Middle frontal gyrus (tissue), 1 donor: ENCODE measurements at regions not wholly inside any gene's neighbourhood (a gene's known extent, or its start where the extent isn't known, plus 50 kb on each side); places are given as distances from the start of the nearest gene placed in this dataset.
"Not testable (repeated sequence)": the region's sequence is repeated elsewhere in the genome, so short reads cannot be mapped to it uniquely, and the experiment has no call there.

Source experiments
- DNase-seq: peaks from one replicate; pipeline ENCODE4 v3.0.0-alpha.2; 2015; ENCODE audit warnings: low spot score; ENCODE audit errors: extremely low spot score

DNA sequence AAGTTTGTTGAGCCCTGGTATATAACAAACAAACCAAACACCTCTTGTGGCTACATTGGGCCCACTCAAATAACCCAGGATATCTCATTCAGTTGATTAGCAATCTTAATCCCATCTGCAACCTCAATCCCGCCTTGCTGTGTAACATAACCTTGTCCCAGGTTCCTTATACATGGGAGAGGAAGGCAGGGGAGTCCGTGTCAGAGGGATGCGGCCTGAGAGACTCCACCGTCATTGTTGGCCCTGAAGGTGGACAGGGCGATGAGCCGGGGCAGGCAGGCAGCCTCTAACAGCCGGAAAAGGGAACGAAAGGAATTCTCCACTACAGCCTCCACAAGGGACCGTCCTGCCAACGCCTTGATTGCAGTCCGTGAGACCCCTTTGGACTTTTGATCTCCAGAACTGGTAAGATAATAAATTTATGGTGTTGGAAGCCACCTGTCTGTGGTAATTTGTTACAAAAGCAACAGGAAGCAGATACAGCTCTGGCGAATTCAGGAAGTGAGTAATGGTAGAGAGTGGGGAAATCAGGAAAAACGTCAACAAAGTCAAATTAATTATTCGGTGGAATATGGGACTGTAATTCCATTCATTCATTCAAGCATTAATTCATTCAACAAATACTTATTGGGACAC lies 124.5 kb upstream of the SALL4 start:
- no peak for DNase-seq

DNA sequence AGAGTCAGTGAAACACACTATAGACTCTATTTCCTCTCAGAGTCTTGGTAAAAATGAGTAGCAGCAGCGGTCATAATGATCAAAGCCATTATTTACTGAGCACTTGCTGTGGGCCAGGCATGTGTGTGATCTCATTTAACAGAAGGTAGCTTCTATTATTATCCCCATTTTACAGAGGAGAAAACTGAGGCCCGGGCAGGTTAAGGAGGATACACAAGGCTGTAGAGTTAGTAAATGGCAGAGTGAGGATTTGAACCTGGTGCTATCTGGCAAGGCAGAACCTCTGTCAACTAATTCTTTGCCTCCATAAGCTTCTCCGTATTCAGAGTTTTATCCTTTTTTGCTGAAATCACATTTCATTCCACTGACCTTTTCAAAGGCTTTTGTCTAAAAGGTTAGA lies 122.2 kb upstream of the SALL4 start:
- DNase-seq: no peak

DNA sequence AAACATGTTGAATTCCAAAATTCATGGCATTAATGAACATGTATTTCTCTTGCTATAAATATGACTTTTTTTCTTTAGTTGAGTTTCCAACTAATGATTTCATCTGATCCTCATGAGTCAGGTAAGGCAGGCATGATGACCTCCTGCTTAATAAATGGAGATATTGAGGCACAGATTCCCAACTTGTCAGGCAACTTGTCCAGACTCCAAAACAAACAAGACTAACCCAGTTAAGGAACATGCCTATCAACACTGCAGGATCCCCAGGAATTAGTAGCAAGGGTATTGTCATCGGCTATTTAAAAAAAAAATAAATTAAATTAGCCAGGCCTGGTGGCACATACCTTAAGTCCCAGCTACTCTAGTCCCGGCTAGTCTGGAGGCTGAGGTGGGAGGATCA lies 121.3 kb upstream of the SALL4 start:
- no peak for DNase-seq

GRCh38 chr20:51922812-51923211 lies 120.5 kb upstream of the SALL4 start:
- DNase-seq: not testable (repeated sequence)

DNA sequence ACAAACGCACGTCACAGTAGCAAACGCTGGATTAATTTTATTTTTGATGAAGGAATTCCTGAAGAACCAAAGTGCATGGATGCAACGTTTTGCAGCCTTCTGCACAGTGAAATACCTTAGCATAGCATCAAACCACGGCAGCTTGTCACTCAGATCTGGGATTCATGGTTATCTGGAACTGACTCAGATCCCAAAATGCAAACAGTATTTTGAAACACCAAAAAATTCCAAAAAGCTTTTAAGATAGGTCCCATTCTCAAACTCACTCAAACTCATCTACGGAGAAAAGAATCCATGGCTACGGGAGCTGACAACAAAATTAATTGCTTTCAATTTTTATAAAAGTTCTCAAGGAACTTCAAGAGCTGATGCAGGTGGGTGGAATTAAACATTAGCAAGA lies 116.2 kb upstream of the SALL4 start:
- no peak for DNase-seq

DNA sequence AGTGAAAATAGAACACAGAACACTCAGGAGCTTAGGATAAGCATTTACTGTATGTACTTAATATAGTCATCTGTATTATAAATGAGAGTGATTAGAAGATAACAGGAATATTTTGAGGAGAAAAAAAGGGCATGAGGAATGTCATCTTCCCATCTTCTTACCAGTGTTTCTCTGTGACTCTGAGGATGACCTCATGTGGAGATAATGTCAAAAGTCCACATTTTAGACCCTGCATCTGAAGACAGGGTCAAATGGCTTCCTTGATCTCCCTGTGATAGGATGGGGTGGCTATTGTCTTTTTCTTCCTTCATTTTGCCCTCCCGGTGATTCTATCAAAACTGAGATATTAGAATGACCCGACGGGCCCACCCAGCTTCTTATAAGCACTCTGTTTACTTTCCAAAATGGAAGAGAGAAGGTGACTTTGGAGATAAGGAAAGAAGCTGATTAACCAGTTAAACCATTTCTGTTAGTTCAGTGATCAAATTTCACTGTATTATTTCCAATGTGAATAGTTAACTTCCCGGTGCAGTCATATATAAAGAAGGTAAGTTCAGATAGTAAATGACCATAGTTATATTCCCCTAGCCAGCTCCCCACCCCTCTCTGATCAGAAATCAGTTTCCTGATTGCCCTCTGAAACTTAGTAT lies 115.7 kb upstream of the SALL4 start:
- no peak for DNase-seq

DNA sequence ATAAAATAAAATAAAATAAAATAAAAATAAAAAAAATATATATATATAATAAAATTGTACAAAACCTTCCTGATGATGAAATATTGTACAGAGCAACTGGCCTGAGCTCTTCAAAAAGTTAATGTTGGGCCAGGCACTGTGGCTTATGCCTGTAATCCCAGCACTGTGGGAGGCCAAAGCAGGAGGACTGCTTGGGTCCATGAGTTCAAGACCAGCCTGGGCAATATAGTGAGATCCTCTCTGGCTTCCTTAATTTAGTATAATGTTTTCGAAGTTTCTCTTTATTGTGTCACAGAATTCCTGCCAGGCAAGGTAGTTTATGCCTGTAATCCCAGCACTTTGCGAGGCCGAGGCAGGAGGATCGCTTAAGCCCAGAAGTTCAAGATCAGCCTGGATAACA lies 113.9 kb upstream of the SALL4 start:
- DNase-seq: no peak

GRCh38 chr20:51914758-51915157 lies 112.4 kb upstream of the SALL4 start:
- DNase-seq: no peak

DNA sequence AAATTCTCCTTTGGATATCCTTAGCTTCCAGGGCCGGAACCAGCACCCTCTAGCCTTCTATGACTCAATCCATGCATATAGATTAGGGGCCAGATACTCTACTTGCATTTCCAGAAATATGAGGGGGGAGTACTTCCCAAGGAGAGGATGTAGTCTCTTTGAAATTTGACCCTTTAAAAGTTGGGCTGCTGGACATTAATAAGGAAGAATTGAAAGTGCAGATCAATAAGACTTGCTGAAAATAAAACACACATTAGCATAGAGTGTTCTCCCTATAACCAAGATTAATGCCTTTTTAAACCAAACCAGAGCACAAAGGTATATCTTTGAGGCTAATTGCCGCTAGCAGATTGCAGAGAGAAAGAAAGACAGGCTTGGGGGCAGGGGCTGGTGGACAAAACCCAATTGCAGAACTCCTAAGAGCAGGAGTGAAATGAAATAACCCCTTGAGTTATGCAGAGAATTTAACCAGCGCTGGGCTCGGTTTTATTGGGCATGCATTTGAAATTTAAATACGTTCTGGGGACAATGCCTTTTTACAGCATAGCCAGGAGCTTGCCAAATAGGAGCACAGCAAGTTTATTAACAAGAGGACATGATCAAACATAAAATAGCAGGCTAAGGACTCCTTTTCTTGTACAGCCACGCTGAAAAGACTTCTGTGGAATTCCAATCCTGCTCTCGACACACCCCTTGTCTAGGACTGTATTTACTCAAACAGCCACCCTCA lies 108.2 kb upstream of the SALL4 start:
- no peak for DNase-seq

GRCh38 chr20:51906679-51907078 lies 104.4 kb upstream of the SALL4 start:
- DNase-seq: no peak

DNA sequence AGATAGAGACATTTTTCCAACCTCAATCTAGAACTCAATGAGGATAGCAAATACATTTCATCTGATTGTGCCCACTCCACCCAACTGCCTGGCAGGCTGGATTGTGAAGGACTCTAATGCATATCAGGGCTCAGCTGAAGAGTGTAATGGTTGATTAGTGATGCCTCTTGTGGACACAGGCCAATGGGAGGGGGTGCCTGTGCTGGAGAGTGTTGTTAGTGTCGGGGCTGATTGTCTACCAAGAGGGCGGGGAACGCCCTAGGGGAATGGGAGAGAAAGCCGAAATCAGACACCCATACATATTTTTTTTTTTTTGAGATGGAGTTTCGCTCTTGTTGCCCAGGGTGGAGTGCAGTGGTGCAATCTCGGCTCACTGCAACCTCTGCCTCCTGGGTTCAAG lies 103.7 kb upstream of the SALL4 start:
- DNase-seq: no peak

GRCh38 chr20:51902933-51903332 lies 100.6 kb upstream of the SALL4 start:
- DNase-seq: no peak

DNA sequence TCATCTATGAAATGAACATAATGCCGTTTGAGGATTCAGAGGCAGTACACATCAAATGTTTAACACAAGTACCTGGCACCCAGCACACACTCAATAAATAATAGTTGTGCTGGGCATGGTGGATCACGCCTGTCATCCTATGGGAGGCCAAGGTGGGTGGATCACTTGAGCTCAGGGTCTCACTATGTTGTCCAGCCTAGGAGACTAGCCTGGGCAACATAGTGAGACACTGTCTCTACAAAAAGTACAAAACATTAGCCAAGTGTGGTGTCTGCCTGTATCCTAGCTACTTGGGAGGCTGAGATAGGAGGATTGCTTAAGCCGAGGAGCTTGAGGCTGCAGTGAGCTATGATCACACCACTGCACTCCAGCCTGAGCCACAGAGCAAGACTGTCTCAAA lies 98.1 kb upstream of the SALL4 start:
- DNase-seq: no peak

DNA sequence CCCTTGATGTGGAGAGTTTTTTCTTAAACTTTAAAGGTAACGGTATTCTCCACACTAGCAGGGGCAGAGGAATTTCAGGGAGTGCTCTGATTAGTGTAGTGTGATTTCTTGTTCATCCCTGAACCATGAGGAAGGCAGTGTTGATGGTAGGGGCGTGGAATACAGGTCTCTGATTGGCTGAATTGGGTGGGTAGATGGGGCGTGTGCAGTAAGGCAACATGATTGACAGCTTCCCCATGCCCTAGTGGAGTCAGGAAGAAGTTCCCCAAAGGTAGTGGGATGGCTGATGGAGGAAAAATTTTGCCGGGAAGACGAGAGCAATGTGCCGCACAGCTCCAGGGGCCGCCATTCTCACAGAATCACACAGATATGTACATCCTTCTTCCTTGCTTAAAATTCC lies 97.4 kb upstream of the SALL4 start:
- DNase-seq: no peak

DNA sequence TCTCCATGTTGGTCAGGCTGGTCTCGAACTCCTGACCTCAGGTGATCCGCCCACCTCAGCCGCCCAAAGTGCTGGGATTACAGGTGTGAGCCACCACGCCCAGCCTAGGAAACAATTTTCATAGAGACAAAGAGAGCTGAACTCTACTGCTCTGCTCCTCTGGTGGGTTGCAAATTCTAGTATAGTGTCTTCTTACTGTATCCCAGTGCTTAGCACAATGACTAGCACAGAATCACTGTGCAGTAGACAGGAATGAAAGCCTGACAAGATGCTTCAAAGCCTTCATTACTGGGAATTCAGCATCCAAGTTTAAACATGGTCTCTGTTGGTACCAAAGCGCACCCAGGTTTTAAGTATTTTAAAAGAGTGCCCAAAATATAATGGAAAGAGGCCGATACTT lies 96.5 kb upstream of the SALL4 start:
- DNase-seq: no peak

- no peak for DNase-seq
These were observed 92.3 kb upstream of the SALL4 start for GRCh38 chr20:51894619-51895018.

DNA sequence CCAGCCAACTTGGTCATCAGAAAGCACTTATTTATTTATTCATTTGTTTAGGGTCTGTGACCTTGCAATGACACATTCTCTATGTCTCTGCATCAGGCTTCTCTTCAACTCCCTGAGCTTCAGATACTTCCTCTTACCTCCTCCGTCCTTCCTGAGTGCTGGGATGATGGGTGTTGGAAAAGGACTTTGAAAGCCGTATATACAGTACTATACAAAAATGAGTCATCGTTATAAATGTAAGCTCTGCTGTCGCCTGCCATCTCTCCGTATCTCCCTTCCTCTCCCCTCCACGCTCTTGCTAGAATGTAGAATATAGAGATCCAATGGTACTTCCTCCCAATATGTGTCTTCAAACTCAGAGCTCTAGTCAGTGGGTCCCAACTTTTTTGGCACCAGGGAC lies 91.9 kb upstream of the SALL4 start:
- DNase-seq: no peak

DNA sequence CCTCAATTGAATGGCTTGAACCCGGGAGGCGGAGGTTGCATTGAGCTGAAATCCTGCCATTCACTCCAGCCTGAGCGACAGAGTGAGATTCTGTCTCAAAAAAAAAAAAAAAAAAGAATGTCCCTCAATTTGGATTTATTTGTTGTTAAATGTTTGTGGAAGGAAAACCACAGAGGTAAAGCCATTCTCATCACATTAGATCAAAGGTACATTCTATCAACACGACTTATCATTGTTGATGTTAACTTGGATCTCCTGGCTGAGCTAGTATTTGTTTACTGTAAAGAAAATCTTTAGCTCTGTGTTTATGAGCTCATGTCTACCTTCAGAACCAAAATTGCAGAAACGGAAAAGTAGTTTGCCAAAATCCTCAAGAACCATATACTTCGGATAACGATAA lies 91.4 kb upstream of the SALL4 start:
- DNase-seq: no peak

- no peak for DNase-seq
These were observed 87.7 kb upstream of the SALL4 start for GRCh38 chr20:51890003-51890402.

GRCh38 chr20:51889466-51889865 lies 87.1 kb upstream of the SALL4 start:
- no peak for DNase-seq

DNA sequence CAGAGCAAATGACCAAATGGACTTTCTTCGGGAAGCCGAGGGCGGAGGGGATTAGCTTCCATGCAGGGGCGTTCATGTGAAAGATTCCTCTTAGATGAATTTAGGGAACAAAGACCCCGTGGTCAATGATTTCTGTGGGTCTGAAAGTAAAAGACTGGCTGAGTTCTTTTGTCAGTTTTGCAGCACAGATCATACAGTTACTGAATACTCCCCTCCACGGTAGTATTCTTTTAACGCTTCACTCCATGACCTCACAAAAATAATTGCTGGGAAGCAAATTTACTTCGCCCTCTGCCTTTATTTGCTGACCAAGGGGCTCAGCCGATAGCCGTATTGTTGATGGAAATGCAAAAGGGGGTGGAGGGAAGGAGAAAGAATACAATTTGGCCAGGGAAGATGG lies 86.0 kb upstream of the SALL4 start:
- no peak for DNase-seq

DNA sequence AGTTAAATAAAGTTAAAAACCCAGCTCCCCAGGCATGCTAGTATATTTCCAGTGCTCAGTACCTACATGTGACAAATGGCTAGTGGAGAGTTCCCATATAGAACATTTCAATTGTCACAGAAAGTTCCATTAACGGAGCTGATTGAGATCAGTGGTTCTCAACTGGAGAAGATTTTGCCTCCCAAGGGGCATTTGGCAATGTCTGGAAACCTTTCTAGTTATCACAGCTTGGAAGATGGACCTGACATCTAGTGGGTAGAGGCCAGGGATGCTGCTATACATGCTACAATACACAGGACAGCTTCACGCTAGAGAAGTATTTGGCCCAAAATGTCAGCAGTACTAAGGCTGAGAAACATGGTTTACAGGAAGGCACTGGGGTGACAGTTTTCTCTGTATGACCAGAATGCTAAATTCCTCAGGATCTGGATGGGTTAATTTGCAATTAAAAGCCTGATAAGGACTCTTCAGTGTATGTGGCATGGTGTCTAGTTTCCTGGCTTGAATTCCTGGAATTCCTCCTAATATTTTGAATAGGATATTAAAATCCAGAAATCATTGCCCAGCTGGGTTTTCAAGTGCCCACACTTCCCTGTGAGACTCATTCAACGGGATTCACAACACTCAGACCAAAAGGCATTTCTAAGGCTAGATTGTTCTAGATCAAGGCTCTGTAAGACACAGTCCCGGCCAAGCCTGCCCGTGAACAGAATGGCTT lies 84.7 kb upstream of the SALL4 start:
- DNase-seq: no peak
